Erythroblast (primary cell): ENCODE measurements at regions not wholly inside any gene's neighbourhood (a gene's known extent, or its start where the extent isn't known, plus 50 kb on each side); places are given as distances from the start of the nearest gene placed in this dataset.

ENCODE experiments used
- GATA1 ChIP-seq: IDR thresholded peaks from 2 replicates; pipeline ENCODE4 v1.6.1; 2011; ENCODE audit warnings: low read depth, mild to moderate bottlenecking, control low read depth, low read length, moderate library complexity
- POLR2A ChIP-seq: IDR thresholded peaks from 2 replicates; pipeline ENCODE4 v1.6.1; 2011; ENCODE audit warnings: mild to moderate bottlenecking, low read length

DNA sequence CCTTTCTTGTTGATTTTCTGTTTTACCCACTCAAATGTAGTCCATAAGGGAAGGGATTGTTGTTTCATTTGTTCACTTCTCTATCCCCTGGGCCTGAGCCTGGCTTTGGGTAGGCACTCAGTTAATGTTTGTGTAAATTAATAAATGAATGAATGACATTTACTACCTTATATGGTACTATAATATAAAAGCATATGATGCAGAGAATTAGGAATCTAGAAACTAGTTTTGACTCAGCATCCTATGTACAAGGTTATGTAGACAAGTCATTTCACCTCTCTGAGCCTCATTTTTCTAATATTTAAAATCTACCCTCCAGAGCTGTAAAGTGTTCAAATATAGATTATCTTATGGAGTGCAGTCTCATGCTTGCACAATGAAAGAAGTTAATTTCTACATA lies 68.9 kb upstream of the S1PR1 start:
- no peak for TF ChIP-seq POLR2A
- TF ChIP-seq GATA1, result no peak
